ENCODE measurements at regions not wholly inside any gene's neighbourhood (a gene's known extent, or its start where the extent isn't known, plus 50 kb on each side); places are given as distances from the start of the nearest gene placed in this dataset.
A peak's percentile ranks its signal among the peaks of the same experiment; 100 is the strongest.

GRCh38 chr11:59285716-59286260 is 72.9 kb upstream of the OR5AN1 start:
- Histone ChIP-seq H3K27me3 (no peaks in the 10 kb centered on the region), H3K4me3 (no peak overlapping the region), H3K9me3 (no peaks in the 10 kb centered on the region), H3K4me1 (no peaks in the 10 kb centered on the region), H3K36me3 (no peaks in the 10 kb centered on the region), H3K27ac (no peak overlapping the region)
- DNase-seq (ENCODE audit: extremely low spot score in 2 of 2) = no peak
- TF ChIP-seq POLR2AphosphoS5 (IDR thresholded peaks at IDR 0.05; ENCODE audit: insufficient read depth in 1 of 2, low read depth in 1 of 2) (no peak), POLR2A (IDR thresholded peaks at IDR 0.05) (no peak), CTCF (IDR thresholded peaks at IDR 0.05) (no peak)
- intact Hi-C loops (cut with DNase I) = loop anchor here (10.0 kb wide), 1 partner anchor 71 kb away; the partner anchor contains the start of gene MPEG1

- Histone ChIP-seq H3K27me3 (no peaks in the 10 kb centered on the region), H3K4me1 (no peaks in the 10 kb centered on the region), H3K4me3 (no peak overlapping the region), H3K36me3 (no peaks in the 10 kb centered on the region), H3K27ac (no peak overlapping the region), H3K9me3 (no peaks in the 10 kb centered on the region)
- intact Hi-C loops (cut with DNase I) = loop anchor here (5.0 to 10.0 kb wide), 2 partner anchors 70 to 112 kb away; partner anchors contain the start of genes DTX4 and MPEG1
- TF ChIP-seq CTCF (IDR thresholded peaks at IDR 0.05) = no peak
- TF ChIP-seq POLR2A (IDR thresholded peaks at IDR 0.05) = no peak
- no peak for TF ChIP-seq POLR2AphosphoS5 (IDR thresholded peaks at IDR 0.05; ENCODE audit: insufficient read depth in 1 of 2, low read depth in 1 of 2)
- DNase-seq (ENCODE audit: extremely low spot score in 2 of 2) = no peak
Observed at GRCh38 chr11:59284773-59285129, 72.0 kb upstream of the MPEG1 start.

- Histone ChIP-seq H3K27ac (no peak overlapping the region), H3K4me3 (no peak overlapping the region), H3K36me3 (no peaks in the 10 kb centered on the region), H3K9me3 (no peaks in the 10 kb centered on the region), H3K4me1 (no peaks in the 10 kb centered on the region), H3K27me3 (no peaks in the 10 kb centered on the region)
- DNase-seq (ENCODE audit: extremely low spot score in 2 of 2) = peak in 1 of 2 donors; percentile 34
- intact Hi-C loops (cut with DNase I) = loop anchor here (5.0 to 10.0 kb wide), 2 partner anchors 69 to 112 kb away; partner anchors contain the start of genes DTX4 and MPEG1
- TF ChIP-seq CTCF (IDR thresholded peaks at IDR 0.05) (peak; percentile 56 to 66 (median 59)), POLR2A (IDR thresholded peaks at IDR 0.05) (no peak), POLR2AphosphoS5 (IDR thresholded peaks at IDR 0.05; ENCODE audit: insufficient read depth in 1 of 2, low read depth in 1 of 2) (no peak)
Observed at GRCh38 chr11:59283825-59284772, 71.4 kb upstream of the MPEG1 start.

- Histone ChIP-seq H3K27me3 (no peaks in the 10 kb centered on the region), H3K4me1 (no peaks in the 10 kb centered on the region), H3K4me3 (no peak overlapping the region), H3K27ac (no peak overlapping the region), H3K9me3 (no peaks in the 10 kb centered on the region), H3K36me3 (no peaks in the 10 kb centered on the region)
- intact Hi-C loops (cut with DNase I) = loop anchor here (5.0 to 10.0 kb wide), 2 partner anchors 69 to 111 kb away; partner anchors contain the start of genes DTX4 and MPEG1
- no peak for TF ChIP-seq POLR2AphosphoS5 (IDR thresholded peaks at IDR 0.05; ENCODE audit: insufficient read depth in 1 of 2, low read depth in 1 of 2)
- no peak for TF ChIP-seq CTCF (IDR thresholded peaks at IDR 0.05)
- no peak for TF ChIP-seq POLR2A (IDR thresholded peaks at IDR 0.05)
- peak in 1 of 2 donors; percentile 6 for DNase-seq (ENCODE audit: extremely low spot score in 2 of 2)
Observed at GRCh38 chr11:59283311-59283710, 70.6 kb upstream of the MPEG1 start.
